Cardiac muscle cell (in vitro differentiated cells and primary cell): ENCODE measurements at regions not wholly inside any gene's neighbourhood (a gene's known extent, or its start where the extent isn't known, plus 50 kb on each side); places are given as distances from the start of the nearest gene placed in this dataset.

Source experiments
- DNase-seq, 2 donors: peaks; one replicate each; pipeline versions ENCODE4 v3.0.0 to v3.0.0-alpha.2; 2010 to 2017; ENCODE audit warnings: low read depth in 1 of 2, low spot score in 1 of 2
- H3K27ac ChIP-seq: fragments of 200-600 bp; sonication (generic); 2 replicates; pipeline ENCODE4 v1.5.1; 2016
- H3K27me3 ChIP-seq: fragments of 200-600 bp; sonication (generic); 2 replicates; pipeline ENCODE4 v1.6.0; 2016; ENCODE audit warnings: control low read depth
- H3K36me3 ChIP-seq: fragments of 200-600 bp; sonication (generic); 2 replicates; pipeline ENCODE4 v1.5.1; 2016; ENCODE audit warnings: control low read depth
- H3K4me1 ChIP-seq: fragments of 200-600 bp; sonication (generic); 2 replicates; pipeline ENCODE4 v1.8.1; 2017; ENCODE audit warnings: low read depth, mild to moderate bottlenecking, mixed run types
- H3K4me3 ChIP-seq: fragments of 200-600 bp; sonication (generic); 2 replicates; pipeline ENCODE4 v1.5.1; 2016; ENCODE audit warnings: mild to moderate bottlenecking
- H3K9me3 ChIP-seq: fragments of 200-600 bp; sonication (generic); 2 replicates; pipeline ENCODE4 v1.5.1; 2017; ENCODE audit warnings: low read depth, mild to moderate bottlenecking, control low read depth
- TF ChIP-seq, protein P1 (sequence below): IDR thresholded peaks from 2 replicates; pipeline ENCODE4 v1.5.1; 2012; ENCODE audit warnings: low read depth, mild to moderate bottlenecking, low read length

DNA sequence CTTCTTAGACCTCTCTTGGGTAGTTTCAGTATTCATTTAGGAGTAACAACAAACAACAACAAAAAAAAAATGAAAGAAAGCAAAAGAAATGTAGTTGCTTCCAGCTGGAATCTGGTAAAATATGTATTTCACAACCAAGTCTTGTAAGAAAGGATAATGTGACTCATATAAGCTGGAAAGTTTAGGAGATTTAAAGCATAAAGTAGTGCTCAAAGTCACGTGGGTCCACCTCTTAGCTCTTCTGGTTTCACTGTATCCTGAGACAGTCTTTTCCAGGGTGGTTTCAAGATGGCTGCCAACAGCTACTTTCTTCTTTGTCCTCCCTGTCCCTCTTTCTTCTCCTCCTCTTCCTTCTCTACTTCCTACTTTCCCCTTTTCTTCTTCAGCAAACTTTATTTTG is 69.5 kb upstream of the CDK13 start:
- no peak overlapping the region for H3K27ac ChIP-seq
- TF ChIP-seq, protein P1, sequence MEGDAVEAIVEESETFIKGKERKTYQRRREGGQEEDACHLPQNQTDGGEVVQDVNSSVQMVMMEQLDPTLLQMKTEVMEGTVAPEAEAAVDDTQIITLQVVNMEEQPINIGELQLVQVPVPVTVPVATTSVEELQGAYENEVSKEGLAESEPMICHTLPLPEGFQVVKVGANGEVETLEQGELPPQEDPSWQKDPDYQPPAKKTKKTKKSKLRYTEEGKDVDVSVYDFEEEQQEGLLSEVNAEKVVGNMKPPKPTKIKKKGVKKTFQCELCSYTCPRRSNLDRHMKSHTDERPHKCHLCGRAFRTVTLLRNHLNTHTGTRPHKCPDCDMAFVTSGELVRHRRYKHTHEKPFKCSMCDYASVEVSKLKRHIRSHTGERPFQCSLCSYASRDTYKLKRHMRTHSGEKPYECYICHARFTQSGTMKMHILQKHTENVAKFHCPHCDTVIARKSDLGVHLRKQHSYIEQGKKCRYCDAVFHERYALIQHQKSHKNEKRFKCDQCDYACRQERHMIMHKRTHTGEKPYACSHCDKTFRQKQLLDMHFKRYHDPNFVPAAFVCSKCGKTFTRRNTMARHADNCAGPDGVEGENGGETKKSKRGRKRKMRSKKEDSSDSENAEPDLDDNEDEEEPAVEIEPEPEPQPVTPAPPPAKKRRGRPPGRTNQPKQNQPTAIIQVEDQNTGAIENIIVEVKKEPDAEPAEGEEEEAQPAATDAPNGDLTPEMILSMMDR, result no peak
- DNase-seq, result peak in 1 of 2 donors; percentile 73
- no peaks in the 10 kb centered on the region for H3K27me3 ChIP-seq
- H3K4me1 ChIP-seq, result no peaks in the 10 kb centered on the region
- H3K36me3 ChIP-seq, result no peaks in the 10 kb centered on the region
- H3K4me3 ChIP-seq, result no peak overlapping the region
- no peaks in the 10 kb centered on the region for H3K9me3 ChIP-seq

DNA sequence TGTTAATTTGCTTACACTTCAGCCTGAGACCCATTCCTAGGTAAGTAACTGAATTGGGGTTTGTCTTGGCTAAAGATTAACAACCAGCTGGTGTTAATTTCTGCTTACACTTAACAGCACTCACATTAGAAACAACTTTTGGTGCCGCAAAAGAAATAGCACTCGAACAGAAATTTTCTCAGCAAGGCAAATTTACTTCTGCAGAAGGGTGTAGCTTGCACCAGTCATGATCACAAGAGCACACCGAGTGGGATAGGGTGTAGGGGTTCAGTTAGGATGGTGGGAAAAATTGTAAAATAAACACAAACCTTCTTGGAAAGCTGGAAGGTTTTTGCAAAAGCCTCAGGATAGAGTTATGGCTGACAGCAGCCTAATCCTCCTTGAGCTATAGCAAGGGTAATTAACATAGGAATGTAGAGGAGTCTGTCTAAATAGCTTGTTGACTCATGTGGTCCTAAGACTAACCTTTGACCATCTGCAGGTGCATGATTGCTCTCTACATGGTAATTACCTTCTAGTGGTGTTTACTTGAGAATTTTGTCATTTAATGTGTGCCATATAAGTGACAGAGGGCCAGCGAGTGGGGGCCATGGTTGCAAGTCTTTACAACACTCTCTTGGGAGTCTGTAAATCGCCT is 67.8 kb upstream of the CDK13 start:
- Histone ChIP-seq H3K27me3 (no peaks in the 10 kb centered on the region), H3K36me3 (no peaks in the 10 kb centered on the region), H3K4me1 (no peaks in the 10 kb centered on the region), H3K9me3 (no peaks in the 10 kb centered on the region), H3K4me3 (no peak overlapping the region), H3K27ac (no peak overlapping the region)
- DNase-seq, result no peak
- TF ChIP-seq, protein P1, result no peak

DNA sequence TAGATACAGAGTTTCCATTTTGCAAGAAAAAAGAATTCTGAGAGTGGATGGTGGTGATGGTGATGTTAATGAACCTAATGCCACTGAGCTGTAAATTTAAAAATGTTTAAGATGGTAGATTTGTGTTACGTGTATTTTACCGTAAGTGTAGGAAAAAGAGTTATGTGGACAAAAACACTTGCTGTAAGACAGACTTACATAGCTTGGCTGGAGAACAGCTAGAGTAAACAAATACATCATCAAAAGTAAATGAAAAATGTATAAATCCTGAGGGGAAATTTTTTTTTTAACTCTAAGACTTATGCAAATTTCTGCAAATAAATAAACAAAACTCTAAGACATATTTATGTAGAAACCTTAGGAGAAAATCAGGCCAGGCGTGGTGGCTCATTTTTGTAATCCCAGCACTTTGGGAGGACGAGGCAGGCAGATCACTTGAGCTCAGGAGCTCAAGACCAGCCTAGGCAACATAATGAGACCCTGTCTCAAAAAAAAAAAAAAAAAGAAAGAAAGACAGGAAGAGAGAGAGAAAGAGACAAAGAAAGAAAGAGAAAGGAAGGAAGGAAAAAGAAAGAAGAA is 66.2 kb upstream of the CDK13 start:
- no peaks in the 10 kb centered on the region for H3K9me3 ChIP-seq
- no peak overlapping the region for H3K4me3 ChIP-seq
- H3K27ac ChIP-seq, result no peak overlapping the region
- H3K4me1 ChIP-seq, result no peaks in the 10 kb centered on the region
- DNase-seq, result no peak
- H3K27me3 ChIP-seq, result no peaks in the 10 kb centered on the region
- no peaks in the 10 kb centered on the region for H3K36me3 ChIP-seq
- TF ChIP-seq, protein P1, result no peak

DNA sequence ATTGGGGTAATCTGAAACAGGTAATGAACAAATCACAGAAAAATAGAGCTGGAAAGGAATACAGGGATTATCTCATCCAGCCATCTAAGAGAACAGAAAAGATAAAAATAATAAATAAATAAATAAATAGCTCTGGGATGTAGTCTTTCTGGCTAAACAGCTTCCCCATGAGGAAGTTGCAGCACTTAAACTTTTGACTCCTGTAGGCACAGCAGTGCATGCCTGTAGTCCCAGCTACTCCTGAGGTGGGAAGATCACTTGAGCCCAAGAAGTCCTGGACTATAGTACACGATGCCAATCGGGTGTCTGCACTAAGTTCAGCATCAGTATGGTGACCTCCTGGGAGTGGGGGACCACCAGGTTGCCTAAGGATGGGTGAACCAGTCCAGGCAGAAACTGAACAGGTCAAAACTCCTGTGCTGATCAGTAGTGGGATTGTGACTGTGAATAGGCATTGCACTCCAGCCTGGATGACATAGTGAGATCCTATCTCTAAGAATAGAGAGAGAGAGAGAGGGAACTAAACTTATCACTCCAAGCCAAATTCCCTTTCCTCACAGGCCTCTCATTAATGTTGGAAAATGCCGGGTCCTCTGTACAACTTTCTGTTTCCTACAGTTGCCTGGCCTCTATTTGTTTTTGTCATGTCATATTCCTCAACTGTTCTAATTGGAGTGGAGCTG is 61.7 kb upstream of the CDK13 start:
- H3K4me1 ChIP-seq, result no peaks in the 10 kb centered on the region
- H3K27me3 ChIP-seq, result no peaks in the 10 kb centered on the region
- H3K36me3 ChIP-seq, result no peaks in the 10 kb centered on the region
- TF ChIP-seq, protein P1, result no peak
- H3K9me3 ChIP-seq, result no peaks in the 10 kb centered on the region
- H3K27ac ChIP-seq, result no peak overlapping the region
- no peak overlapping the region for H3K4me3 ChIP-seq
- DNase-seq, result no peak

DNA sequence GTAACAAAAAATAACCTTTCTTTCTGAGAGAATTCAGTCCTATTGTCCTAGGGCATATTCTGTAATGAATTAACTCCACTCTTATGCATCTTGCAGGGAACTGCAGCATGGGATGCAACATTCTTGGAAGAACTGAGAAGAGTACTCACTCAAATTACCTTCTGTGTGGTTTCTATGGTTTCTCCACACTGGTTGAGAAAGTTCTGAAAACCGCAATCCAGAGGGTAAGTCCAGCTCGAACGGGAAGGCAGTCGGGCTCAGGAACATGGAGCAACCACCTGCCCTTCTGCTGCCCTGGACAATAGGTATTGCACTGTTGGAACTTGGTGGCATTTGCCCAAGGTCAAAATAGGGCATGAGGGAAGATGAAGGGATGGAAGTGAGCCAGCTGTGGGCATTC is 59.6 kb upstream of the CDK13 start:
- Histone ChIP-seq H3K27ac (no peak overlapping the region), H3K4me1 (no peaks in the 10 kb centered on the region), H3K9me3 (no peaks in the 10 kb centered on the region), H3K36me3 (no peaks in the 10 kb centered on the region), H3K4me3 (no peak overlapping the region), H3K27me3 (no peaks in the 10 kb centered on the region)
- no peak for DNase-seq
- TF ChIP-seq, protein P1, result no peak
